HepG2 (cell line): ENCODE measurements at regions not wholly inside any gene's neighbourhood (a gene's known extent, or its start where the extent isn't known, plus 50 kb on each side); places are given as distances from the start of the nearest gene placed in this dataset.

Source experiments
- ATAC-seq: fragments of 200-7000 bp; cut with Tn5 transposase; 3 replicates; pipeline ENCODE4 v1.9.1; 2020; ENCODE audit warnings: mild to moderate bottlenecking, moderate library complexity
- BruUV-seq: library from RNA; stranded (reverse); fragments of 400-500 nt; replicated peaks from 2 replicates; lab custom pipeline; 2021; lab: Mats Ljungman, UMichigan
- CTCF ChIA-PET: fragments of 300-600 bp; formaldehyde crosslinking; extraction: SDS; loops from one replicate; lab custom pipeline; 2021; ENCODE audit warnings: low total read pairs, inconsistent platforms, low intra/inter-chr PET ratio; lab: Yijun Ruan, JAX
- POLR2A ChIA-PET: fragments of 350-600 bp; sonication (Branson Sonifier 250); formaldehyde crosslinking; loops from one replicate; lab custom pipeline; 2020; ENCODE audit warnings: antibody characterized with exemption, inconsistent platforms; lab: Yijun Ruan, JAX
- DNase-seq: peaks from one replicate; pipeline ENCODE4 v3.0.0-alpha.2; 2015; ENCODE audit warnings: low spot score
- FAIRE-seq: peaks from 3 replicates; lab custom pipeline; 2011; peaks lifted over from hg19 to GRCh38; lab: Jason Lieb, UNC
- H2AFZ ChIP-seq: one replicate; pipeline ENCODE4 v1.6.1; 2011; ENCODE audit warnings: low read length, inconsistent platforms
- H3K27ac ChIP-seq: fragments of 300-600 bp; 3 replicates; pipeline ENCODE4 v1.8.0; 2011; ENCODE audit warnings: mixed run types, mild to moderate bottlenecking, mixed read lengths, low read length, inconsistent platforms; ENCODE audit not compliant: insufficient read depth; ENCODE audit errors: extremely low read length
- H3K27me3 ChIP-seq, 2 experiments: fragments of 200-600 bp in 1 of 2; 2 replicates in 1 of 2; 3 replicates in 1 of 2; pipeline versions ENCODE4 v1.6.0 to v1.8.0; 2011; ENCODE audit warnings: low read length in 2 of 2, mild to moderate bottlenecking in 2 of 2, moderate library complexity in 2 of 2, inconsistent platforms in 1 of 2; ENCODE audit not compliant: insufficient read depth in 2 of 2, control insufficient read depth in 1 of 2
- H3K36me3 ChIP-seq, 2 experiments: fragments of 200-600 bp in 1 of 2; replicated peaks in 1 of 2; 2 replicates in 1 of 2; 3 replicates in 1 of 2; pipeline versions ENCODE4 v1.5.1 to v1.8.0; 2011; ENCODE audit warnings: low read length in 2 of 2, inconsistent platforms in 1 of 2; ENCODE audit not compliant: insufficient read depth in 2 of 2, control insufficient read depth in 1 of 2
- H3K4me1 ChIP-seq: 2 replicates; pipeline ENCODE4 v1.5.1; 2012; ENCODE audit warnings: low read length, inconsistent platforms; ENCODE audit not compliant: insufficient read depth
- H3K4me2 ChIP-seq: 2 replicates; pipeline ENCODE4 v1.6.0; 2011; ENCODE audit warnings: low read depth, low read length, inconsistent platforms
- H3K4me3 ChIP-seq, 3 experiments: fragments of 200-600 bp in 1 of 3; sonication (generic), shearing (Covaris generic) in 1 of 3; replicated peaks in 1 of 3; 2 replicates each; pipeline ENCODE4 v1.5.1; 2011 to 2016; ENCODE audit warnings: low read length in 3 of 3, inconsistent platforms in 2 of 3, low read depth in 2 of 3, mild to moderate bottlenecking in 2 of 3, control low read depth in 1 of 3, mixed read lengths in 1 of 3; ENCODE audit not compliant: insufficient read depth in 1 of 3
- H3K79me2 ChIP-seq: one replicate; pipeline ENCODE4 v1.6.1; 2011; ENCODE audit warnings: low read length, inconsistent platforms; ENCODE audit not compliant: insufficient read depth
- H3K9ac ChIP-seq: 2 replicates; pipeline ENCODE4 v1.6.0; 2011; ENCODE audit warnings: mild to moderate bottlenecking, low read depth, low read length, inconsistent platforms; ENCODE audit not compliant: insufficient read depth
- H3K9me3 ChIP-seq: 2 replicates; pipeline ENCODE4 v1.5.1; 2012; ENCODE audit warnings: mild to moderate bottlenecking, low read length
- H4K20me1 ChIP-seq: 2 replicates; pipeline ENCODE4 v1.6.0; 2011; ENCODE audit warnings: inconsistent platforms, mild to moderate bottlenecking, low read length, moderate library complexity; ENCODE audit not compliant: insufficient read depth
- BORCS8-MEF2B ChIP-seq: sonication (generic); formaldehyde crosslinking; IDR thresholded peaks from 2 replicates; pipeline ENCODE4 v1.8.0; 2022; ENCODE audit warnings: mild to moderate bottlenecking, missing genetic modification reagents
- DNMT3B ChIP-seq: conservative IDR thresholded peaks from 2 replicates; pipeline ENCODE4 v1.6.1; 2016; ENCODE audit warnings: missing biosample characterization, control low read depth
- FOSL2 ChIP-seq: sonication (generic); formaldehyde crosslinking; IDR thresholded peaks from 2 replicates; pipeline ENCODE4 v1.4.0; 2020; ENCODE audit warnings: missing genetic modification reagents
- GABPB1 ChIP-seq: IDR thresholded peaks from 2 replicates; pipeline ENCODE4 v1.6.1; 2016; ENCODE audit warnings: mild to moderate bottlenecking, missing genetic modification reagents, moderate library complexity, missing compliant biosample characterization
- GATAD2A ChIP-seq: IDR thresholded peaks from 2 replicates; pipeline ENCODE4 v1.6.1; 2016
- ISL2 ChIP-seq: sonication (generic); formaldehyde crosslinking; IDR thresholded peaks from 2 replicates; pipeline ENCODE4 v1.5.0; 2020; ENCODE audit warnings: missing genetic modification reagents
- NFIB ChIP-seq: sonication (generic); formaldehyde crosslinking; IDR thresholded peaks from 2 replicates; pipeline ENCODE4 v1.9.0; 2021; ENCODE audit warnings: missing genetic modification reagents, mild to moderate bottlenecking, borderline replicate concordance
- NR2F6 ChIP-seq, 2 experiments: IDR thresholded peaks; 2 replicates each; pipeline ENCODE4 v1.6.1; 2016; ENCODE audit warnings: antibody characterized with exemption in 1 of 2, mild to moderate bottlenecking in 1 of 2
- RBAK ChIP-seq: sonication (generic); formaldehyde crosslinking; IDR thresholded peaks from 2 replicates; pipeline ENCODE4 v1.5.1; 2020; ENCODE audit warnings: mild to moderate bottlenecking, missing genetic modification reagents
- RXRA ChIP-seq: sonication (generic); formaldehyde crosslinking; IDR thresholded peaks from 2 replicates; pipeline ENCODE4 v1.5.1; 2020; ENCODE audit warnings: missing genetic modification reagents
- SRSF9 ChIP-seq: fragments of 200-400 bp; formaldehyde crosslinking; IDR thresholded peaks from 2 replicates; pipeline ENCODE4 v1.6.1; 2018; ENCODE audit warnings: borderline replicate concordance, mild to moderate bottlenecking, low read depth, low read length; ENCODE audit not compliant: insufficient read depth, poor library complexity, severe bottlenecking
- TCF7L2 ChIP-seq: IDR thresholded peaks from 2 replicates; pipeline ENCODE4 v1.6.1; 2011; ENCODE audit warnings: mild to moderate bottlenecking, low read depth, low read length, moderate library complexity
- TMF1 ChIP-seq: sonication (generic); formaldehyde crosslinking; IDR thresholded peaks from 2 replicates; pipeline ENCODE4 v1.8.1; 2022; ENCODE audit warnings: low read depth, missing genetic modification reagents
- ZNF337 ChIP-seq: sonication (generic); formaldehyde crosslinking; IDR thresholded peaks from 2 replicates; pipeline ENCODE4 v1.5.1; 2020; ENCODE audit warnings: missing genetic modification reagents, low read depth, mild to moderate bottlenecking, borderline replicate concordance
- ZNF343 ChIP-seq: sonication (generic); formaldehyde crosslinking; IDR thresholded peaks from 2 replicates; pipeline ENCODE4 v1.4.0; 2020; ENCODE audit warnings: mild to moderate bottlenecking, missing genetic modification reagents
- ZNF460 ChIP-seq: sonication (generic); formaldehyde crosslinking; IDR thresholded peaks from 2 replicates; pipeline ENCODE4 v1.5.1; 2020; ENCODE audit warnings: missing genetic modification reagents, mild to moderate bottlenecking, borderline replicate concordance
- ZNF549 ChIP-seq: sonication (generic); formaldehyde crosslinking; IDR thresholded peaks from 2 replicates; pipeline ENCODE4 v1.5.0; 2020; ENCODE audit warnings: missing genetic modification reagents
- ZNF792 ChIP-seq: IDR thresholded peaks from 2 replicates; pipeline ENCODE4 v1.6.1; 2016
- ZSCAN12 ChIP-seq: sonication (generic); formaldehyde crosslinking; IDR thresholded peaks from 2 replicates; pipeline ENCODE4 v1.9.0; 2021; ENCODE audit warnings: mild to moderate bottlenecking, missing genetic modification reagents
- WGBS: methylation state at CpG from one replicate; pipeline ENCODE4 v1.1.6; 2017; ENCODE audit warnings: low lambda C conversion rate; 5-methylcytosine and 5-hydroxymethylcytosine counted together
- in situ Hi-C: cut with HindIII; loops from 2 replicates; pipeline ENCODE4 v1.10.0; 2017; ENCODE audit warnings: low pct_unique_long_range_greater_than_20kb; ENCODE audit not compliant: extremely low pct_ligation_motif_present
- intact Hi-C: fragments of 100-400 bp; cut with micrococcal nuclease; formaldehyde crosslinking; loops from one replicate; pipeline ENCODE4 v1.10.0; 2022; ENCODE audit not compliant: unreplicated experiment
- TF ChIP-seq, protein P1 (sequence below): sonication (generic); formaldehyde crosslinking; IDR thresholded peaks from 2 replicates; pipeline ENCODE4 v1.4.0; 2020; ENCODE audit warnings: missing genetic modification reagents
- TF ChIP-seq, protein P2 (sequence below): sonication (generic); formaldehyde crosslinking; IDR thresholded peaks from 2 replicates; pipeline ENCODE4 v1.8.0; 2022; ENCODE audit warnings: missing genetic modification reagents, low read depth, mild to moderate bottlenecking, borderline replicate concordance
- TF ChIP-seq, protein P3 (sequence below): sonication (generic); formaldehyde crosslinking; IDR thresholded peaks from 2 replicates; pipeline ENCODE4 v1.9.0; 2021; ENCODE audit warnings: missing genetic modification reagents, mild to moderate bottlenecking, borderline replicate concordance
- TF ChIP-seq, protein P4 (sequence below): sonication (generic); formaldehyde crosslinking; IDR thresholded peaks from 2 replicates; pipeline ENCODE4 v1.4.0; 2020; ENCODE audit warnings: mild to moderate bottlenecking, missing genetic modification reagents

DNA sequence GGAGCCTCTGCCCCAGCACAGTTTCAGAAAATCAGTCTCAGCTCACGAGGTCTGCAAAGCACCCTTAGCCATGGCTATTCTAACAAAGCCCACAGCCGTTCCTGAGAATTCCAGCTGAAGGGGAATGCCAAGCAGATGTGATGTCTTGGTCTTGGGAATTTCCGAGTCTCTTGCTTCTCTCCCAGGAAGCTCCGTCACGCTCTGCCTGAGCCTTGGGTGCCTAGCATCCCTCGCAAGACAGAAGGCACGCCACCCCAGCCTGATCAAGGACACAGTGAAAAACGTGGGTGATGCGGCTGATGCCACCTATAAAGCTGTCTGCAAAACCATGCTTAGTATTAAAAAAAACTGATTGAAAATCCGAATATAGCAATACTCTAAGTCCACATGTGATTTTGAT is 254.6 kb downstream of the SH3BP4 start (continued):
- TF ChIP-seq, protein P1, sequence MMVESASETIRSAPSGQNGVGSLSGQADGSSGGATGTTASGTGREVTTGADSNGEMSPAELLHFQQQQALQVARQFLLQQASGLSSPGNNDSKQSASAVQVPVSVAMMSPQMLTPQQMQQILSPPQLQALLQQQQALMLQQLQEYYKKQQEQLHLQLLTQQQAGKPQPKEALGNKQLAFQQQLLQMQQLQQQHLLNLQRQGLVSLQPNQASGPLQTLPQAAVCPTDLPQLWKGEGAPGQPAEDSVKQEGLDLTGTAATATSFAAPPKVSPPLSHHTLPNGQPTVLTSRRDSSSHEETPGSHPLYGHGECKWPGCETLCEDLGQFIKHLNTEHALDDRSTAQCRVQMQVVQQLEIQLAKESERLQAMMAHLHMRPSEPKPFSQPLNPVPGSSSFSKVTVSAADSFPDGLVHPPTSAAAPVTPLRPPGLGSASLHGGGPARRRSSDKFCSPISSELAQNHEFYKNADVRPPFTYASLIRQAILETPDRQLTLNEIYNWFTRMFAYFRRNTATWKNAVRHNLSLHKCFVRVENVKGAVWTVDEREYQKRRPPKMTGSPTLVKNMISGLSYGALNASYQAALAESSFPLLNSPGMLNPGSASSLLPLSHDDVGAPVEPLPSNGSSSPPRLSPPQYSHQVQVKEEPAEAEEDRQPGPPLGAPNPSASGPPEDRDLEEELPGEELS (CRISPR knock-in tag) = no peak
- no peak for TF ChIP-seq NR2F6 (IDR thresholded peaks at IDR 0.05)
- no peak for TF ChIP-seq NR2F6 (CRISPR knock-in tag; IDR thresholded peaks at IDR 0.05)
- TF ChIP-seq ZSCAN12 (CRISPR knock-in tag) = no peak
- no peak for TF ChIP-seq RXRA (CRISPR knock-in tag)
- TF ChIP-seq BORCS8-MEF2B = no peak
- no peak for TF ChIP-seq SRSF9

DNA sequence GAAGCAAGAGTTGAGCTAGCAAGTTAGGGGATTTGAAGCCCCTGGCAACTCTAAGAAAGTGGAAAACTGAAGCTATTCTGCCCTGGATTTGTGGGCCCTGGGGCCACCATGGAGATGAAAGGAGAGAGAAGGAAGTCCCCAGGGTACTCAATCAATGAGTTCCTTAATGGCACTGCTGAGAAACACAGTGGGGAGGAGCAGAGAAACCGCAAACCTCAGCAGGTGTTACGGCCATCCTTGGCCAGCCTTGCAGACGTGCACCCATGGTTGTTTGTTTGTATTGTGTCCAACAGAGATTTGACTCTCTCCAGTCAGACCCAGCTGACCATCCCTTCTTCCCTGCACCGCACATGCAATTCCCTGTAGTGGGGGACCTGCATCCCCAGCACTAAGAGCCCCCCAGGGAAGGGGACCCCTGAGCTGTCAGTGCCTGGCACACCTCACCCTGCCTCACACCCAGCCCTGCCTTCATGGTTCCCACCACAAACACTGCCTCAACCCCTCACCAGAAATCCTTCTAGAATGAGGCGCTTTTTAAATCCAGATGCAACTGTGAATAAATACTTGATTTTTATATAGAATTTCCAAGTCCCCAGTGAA is 255.3 kb downstream of the SH3BP4 start:
- ATAC-seq (no peak), FAIRE-seq (no peak)
- CTCF ChIA-PET = no interaction called here

More for the DNA sequence above, 255.3 kb downstream of the SH3BP4 start:
- H2AFZ ChIP-seq = no peak overlapping the region
- intact Hi-C loops = no loop called here
- no peak for TF ChIP-seq DNMT3B (CRISPR knock-in tag)
- TF ChIP-seq ZNF792 (CRISPR knock-in tag) = no peak
- no peak for TF ChIP-seq TMF1
- TF ChIP-seq, protein P2, sequence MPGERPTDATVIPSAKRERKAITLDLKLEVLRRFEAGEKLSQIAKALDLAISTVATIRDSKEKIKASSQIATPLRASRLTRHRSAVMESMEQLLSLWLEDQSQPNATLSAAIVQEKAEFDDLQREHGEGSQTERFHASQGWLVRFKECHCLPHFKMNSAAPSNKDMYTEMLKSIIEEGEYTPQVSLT (CRISPR knock-in tag) = no peak
- no peak for TF ChIP-seq TCF7L2
- no peak for TF ChIP-seq ZNF343 (CRISPR knock-in tag)
- TF ChIP-seq ZNF337 (CRISPR knock-in tag) = no peak
- TF ChIP-seq, protein P3, sequence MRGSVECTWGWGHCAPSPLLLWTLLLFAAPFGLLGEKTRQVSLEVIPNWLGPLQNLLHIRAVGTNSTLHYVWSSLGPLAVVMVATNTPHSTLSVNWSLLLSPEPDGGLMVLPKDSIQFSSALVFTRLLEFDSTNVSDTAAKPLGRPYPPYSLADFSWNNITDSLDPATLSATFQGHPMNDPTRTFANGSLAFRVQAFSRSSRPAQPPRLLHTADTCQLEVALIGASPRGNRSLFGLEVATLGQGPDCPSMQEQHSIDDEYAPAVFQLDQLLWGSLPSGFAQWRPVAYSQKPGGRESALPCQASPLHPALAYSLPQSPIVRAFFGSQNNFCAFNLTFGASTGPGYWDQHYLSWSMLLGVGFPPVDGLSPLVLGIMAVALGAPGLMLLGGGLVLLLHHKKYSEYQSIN (CRISPR knock-in tag) = no peak
- no peak for TF ChIP-seq ISL2 (CRISPR knock-in tag)
- TF ChIP-seq NFIB (CRISPR knock-in tag) = no peak
- TF ChIP-seq, protein P4, sequence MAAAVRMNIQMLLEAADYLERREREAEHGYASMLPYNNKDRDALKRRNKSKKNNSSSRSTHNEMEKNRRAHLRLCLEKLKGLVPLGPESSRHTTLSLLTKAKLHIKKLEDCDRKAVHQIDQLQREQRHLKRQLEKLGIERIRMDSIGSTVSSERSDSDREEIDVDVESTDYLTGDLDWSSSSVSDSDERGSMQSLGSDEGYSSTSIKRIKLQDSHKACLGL (CRISPR knock-in tag) = no peak
- TF ChIP-seq RBAK (CRISPR knock-in tag) = no peak
- no peak for TF ChIP-seq FOSL2
- TF ChIP-seq ZNF460 = no peak
- no peak for TF ChIP-seq GABPB1 (CRISPR knock-in tag)
- no peak for TF ChIP-seq GATAD2A (CRISPR knock-in tag)
- no peak for TF ChIP-seq ZNF549 (CRISPR knock-in tag)
- H3K9me3 ChIP-seq = no peaks in the 10 kb centered on the region
- H4K20me1 ChIP-seq = no peaks in the 10 kb centered on the region
- in situ Hi-C loops = no loop called here
- POLR2A ChIA-PET = no interaction called here
- H3K4me3 ChIP-seq = no peak overlapping the region
- no peak overlapping the region for H3K9ac ChIP-seq
- no peaks in the 10 kb centered on the region for H3K4me1 ChIP-seq
- H3K36me3 ChIP-seq = no peaks in the 10 kb centered on the region
- 31% methylated on average over 4 of the region's 5 CpGs for WGBS
- BruUV-seq = no TSS peak
- DNase-seq = no peak
- peaks cover 13 to 28% of the 10 kb centered on the region in 2 experiments; a peak in 3 of 5 replicates for H3K27me3 ChIP-seq
- H3K4me2 ChIP-seq = no peak overlapping the region
- H3K79me2 ChIP-seq = no peaks in the 10 kb centered on the region
- no peak overlapping the region for H3K27ac ChIP-seq
